Ammon's horn (tissue), 1 donor: ENCODE measurements at regions not wholly inside any gene's neighbourhood (a gene's known extent, or its start where the extent isn't known, plus 50 kb on each side); places are given as distances from the start of the nearest gene placed in this dataset.

Experiments used
- DNase-seq: peaks from one replicate; pipeline ENCODE4 v3.0.0-alpha.2; 2016; ENCODE audit warnings: low spot score

DNA sequence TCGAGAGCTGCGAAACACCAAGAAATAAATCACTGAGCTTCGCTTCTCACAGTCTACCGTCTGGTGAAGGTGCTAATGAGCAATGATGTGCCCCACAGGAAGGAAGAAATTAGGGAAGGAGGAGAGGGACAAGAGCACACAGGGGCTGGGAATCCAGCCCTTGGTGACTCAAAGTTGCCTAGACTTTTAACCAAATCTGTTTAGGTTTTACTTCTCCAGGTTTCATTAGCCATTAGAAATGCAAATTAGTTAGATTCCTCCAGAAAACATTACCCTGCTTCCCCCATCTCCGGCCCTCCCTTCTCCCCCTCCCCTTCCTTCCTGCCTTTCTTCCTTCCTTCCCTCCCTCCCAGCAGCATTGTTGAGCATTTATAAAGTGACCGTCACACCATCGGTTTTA is 59.3 kb upstream of the UBE2E1 start:
- no peak for DNase-seq

DNA sequence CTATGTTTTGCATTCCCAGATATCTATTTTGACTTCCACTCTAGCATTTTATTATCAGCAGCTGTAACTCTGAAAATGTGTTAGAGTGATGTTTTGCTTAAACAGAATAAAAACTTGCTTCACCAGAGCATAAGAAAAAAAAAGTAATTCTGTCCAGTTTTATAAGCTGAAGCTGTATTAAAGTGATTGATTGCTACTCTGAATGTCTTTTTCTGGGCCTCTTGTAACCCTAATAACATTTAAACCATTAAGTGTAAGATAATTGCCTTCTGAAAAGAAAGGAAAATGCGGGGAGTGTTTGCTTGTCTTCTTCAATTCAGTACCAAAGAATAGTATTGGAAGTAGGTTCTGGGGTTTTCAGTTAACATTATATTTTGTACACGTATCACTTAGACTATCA is 57.9 kb upstream of the UBE2E1 start:
- no peak for DNase-seq

DNA sequence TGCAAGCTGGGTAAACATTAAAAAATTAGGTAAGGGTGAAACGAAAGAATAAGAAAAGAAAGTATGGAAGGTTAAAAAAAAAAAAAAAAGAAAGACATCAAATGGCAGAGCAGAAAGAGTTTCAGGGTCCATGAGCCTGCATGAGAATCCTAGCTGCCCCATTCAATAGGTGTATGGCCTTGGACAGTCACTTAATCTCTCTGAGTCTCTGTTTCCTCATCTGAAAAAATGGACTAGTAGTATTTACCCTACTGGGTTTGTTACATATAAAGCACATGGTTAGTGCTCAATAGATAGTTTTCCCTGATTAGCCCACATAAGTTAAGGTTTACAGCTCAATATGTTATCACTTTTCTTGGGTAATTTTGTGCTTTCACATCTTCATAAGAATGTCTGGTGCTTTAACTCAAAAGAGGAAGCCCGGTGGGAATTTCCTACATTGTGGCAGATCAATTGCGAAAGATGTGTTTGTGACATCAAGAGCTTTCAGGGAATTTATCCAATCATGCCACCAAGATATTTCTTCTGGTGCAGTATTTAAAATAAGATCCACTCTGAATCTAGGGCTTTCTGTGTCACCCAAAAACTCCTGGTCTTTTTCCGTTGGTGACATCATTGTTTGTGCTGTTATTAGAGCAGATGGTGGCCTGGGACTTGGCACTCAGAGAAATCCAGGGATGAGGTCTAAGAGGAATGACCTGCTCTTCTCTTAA is 57.2 kb upstream of the UBE2E1 start:
- DNase-seq, result peak; percentile 27

DNA sequence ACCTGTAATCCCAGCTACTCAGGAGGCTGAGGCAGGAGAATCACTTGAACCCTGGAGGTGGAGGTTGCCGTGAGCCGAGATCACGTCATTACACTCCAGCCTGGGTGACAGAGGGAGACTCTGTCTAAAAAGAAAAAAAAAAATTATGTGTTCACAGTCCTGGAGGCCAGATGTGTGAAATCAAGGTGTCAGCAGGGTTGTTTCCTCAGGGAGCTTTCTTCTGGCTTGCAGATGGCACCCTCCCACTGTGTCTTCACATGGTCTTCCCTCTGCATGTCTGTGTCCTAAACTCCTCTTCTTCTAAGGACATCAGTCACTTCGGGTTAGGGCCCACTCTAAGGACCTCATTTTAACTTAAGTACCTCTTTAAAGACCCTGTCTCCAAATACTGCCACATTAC is 56.1 kb upstream of the UBE2E1 start:
- DNase-seq, result no peak

DNA sequence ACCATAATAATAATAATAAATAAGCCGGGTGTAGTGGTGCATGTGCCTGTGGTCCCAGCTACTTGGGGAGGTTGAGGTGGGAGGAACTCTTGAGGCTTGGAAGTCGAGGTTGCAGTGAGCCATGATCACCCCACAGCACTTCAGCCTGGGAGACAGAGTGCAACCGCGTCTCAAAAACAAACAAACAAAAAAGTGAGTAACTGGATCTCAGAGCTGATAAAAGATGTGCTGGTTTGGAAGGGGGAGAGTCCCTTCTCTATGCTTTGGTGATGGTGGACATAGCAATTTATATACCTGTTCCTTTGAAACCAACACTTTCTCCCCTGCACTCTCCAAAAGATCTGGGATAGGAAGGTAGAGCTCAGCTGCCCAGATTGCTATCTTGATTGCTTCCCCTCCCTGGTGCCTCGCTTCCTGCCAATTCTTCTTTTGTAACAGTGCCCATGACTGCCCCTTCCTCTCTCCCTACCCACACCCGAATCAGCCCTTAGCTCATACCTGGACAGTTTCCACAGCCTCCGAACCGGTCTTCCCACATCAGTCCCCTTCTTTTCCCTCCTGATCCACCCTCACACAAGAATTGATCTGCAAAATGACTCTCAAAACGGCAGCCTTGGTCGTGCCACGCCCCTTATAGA is 55.1 kb upstream of the UBE2E1 start:
- no peak for DNase-seq

DNA sequence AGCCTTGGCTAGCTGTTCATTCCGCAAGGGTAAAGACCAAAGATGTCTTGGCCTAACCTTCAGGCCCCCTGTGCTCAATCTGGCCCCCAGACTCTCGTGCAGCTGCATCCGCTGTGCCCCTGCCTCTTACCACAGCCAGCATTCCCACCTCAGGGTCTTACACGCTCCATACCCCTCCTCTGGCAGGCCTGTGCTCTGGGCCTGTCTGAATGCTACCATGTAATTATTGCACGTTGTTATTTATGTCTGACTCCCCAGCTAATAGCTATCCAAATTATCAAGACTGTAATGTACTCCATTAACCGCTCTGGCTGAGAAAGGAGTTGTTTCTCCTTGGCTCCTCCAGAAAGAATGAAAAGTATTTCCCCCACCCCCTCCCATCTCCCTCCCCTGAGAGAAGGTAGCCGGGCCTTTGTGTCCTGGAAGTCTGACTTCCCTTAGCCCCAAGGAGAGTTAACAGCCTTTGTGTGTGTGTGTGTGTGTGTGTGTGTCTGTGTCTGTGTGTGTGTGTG is 54.5 kb upstream of the UBE2E1 start:
- no peak for DNase-seq

DNA sequence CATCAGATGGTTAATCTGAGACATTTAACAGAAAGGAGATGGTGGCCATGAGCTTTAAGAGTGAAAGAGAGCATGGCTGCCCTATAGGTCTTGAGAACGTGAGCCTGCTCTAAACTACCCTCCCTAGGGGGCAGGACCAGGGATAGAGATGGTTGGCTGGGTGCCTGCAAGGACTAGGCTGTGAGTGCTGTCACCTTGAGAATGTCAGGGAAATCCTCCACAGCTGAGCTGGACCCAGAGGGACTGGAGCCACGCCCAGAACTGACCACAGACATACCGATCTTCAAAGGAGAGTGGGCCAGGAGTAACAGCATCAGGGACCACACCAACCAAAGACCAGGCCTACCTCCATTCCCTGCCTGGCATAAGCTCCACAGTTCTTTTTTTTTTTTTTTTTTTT is 53.6 kb upstream of the UBE2E1 start:
- no peak for DNase-seq

DNA sequence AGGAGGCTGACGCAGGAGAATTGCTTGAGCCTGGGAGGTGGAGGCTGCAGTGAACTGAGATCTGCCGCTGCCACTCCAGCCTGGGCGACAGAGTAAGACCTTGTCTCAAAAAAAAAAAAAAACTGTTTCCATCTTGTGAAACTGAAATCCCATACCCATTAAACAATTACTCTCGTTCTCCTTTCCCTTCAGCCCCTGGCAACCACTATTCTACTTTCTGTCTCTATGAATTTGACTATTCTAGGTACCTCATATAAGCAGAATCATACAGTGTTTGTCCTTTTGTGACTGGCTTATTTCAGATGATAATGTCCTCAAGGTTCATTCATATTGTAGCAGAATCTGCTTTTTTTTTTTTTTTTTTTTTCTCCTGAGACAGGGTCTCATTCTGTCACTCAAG is 51.5 kb upstream of the UBE2E1 start:
- DNase-seq, result no peak
